C4-2B (cell line): ENCODE measurements at regions not wholly inside any gene's neighbourhood (a gene's known extent, or its start where the extent isn't known, plus 50 kb on each side); places are given as distances from the start of the nearest gene placed in this dataset.

Experiments
- CTCF ChIP-seq: fragments of 450-650 bp; conservative IDR thresholded peaks from 2 replicates; pipeline ENCODE4 v1.5.1; 2017; ENCODE audit warnings: mild to moderate bottlenecking
- ZFX ChIP-seq: fragments of 450-650 bp; IDR thresholded peaks from 2 replicates; pipeline ENCODE4 v1.6.1; 2017

GRCh38 chr1:96409689-96410088, 311.9 kb upstream of the PTBP2 start:
- TF ChIP-seq CTCF, result no peak
- no peak for TF ChIP-seq ZFX
